HL-60/S4 (cell line): ENCODE measurements at regions not wholly inside any gene's neighbourhood (a gene's known extent, or its start where the extent isn't known, plus 50 kb on each side); places are given as distances from the start of the nearest gene placed in this dataset.

Experiments
- in situ Hi-C: fragments of 300-500 bp; cut with MboI; formaldehyde crosslinking; loops from 2 replicates; pipeline ENCODE4 v1.14.3; 2022; ENCODE audit warnings: low sequenced_read_pairs

DNA sequence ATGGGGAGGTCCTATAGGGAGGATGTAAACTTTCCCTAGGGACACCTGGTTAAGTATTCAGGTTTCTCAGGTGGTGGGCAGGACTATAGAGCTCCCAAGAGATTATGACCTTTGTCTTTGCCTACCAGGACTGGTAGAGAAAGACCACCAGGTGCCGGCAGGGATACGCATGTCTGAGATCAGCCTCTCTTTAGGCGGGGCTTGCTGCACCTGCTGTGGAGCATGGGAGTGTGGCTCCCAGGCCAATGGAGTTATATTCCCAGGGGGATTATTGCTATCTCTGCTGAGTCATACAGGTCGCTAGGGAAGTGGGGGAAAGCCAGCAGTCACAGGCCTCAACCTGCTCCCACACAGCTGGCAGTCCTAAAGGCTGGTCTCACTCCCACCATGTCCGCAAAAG, 280.5 kb upstream of the MMS22L start:
- in situ Hi-C loops = no loop called here

DNA sequence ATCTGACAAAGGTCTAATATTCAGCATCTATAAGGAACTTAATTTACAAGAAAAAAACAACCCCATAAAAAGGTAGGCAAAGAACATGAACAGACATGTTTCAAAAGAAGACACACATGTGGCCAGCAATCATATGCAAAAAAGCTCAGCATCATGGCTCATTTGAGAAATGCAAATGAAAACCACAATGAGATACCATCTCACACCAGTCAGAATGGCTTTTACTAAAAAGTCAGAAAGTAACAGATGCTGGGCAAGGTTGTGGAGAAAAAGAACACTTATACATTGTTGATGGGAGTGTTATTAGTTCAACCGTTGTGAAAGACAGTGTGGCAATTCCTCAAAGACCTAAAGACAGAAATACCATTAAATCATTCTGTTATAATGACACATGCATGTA, 289.9 kb upstream of the MMS22L start:
- in situ Hi-C loops = no loop called here

DNA sequence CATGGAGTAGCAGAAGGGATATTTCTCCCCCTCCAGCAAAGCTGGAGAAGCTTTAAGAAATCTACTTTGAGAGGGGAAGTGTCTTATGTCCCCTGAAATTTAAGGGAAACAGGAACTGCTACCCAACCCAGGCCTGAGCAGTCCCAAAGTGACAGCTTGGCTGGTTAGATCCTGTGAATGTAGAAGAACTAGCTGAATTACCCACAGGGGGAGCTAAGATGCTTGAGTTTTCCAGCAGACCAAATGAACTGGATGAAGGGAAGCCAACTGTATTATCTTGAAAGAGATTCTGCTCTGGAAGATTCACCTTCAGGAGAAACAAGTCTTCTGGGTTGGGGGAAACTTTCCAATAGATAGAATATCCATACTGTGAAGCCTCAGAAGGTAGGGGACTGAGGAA, 303.3 kb upstream of the MMS22L start:
- in situ Hi-C loops = no loop called here

DNA sequence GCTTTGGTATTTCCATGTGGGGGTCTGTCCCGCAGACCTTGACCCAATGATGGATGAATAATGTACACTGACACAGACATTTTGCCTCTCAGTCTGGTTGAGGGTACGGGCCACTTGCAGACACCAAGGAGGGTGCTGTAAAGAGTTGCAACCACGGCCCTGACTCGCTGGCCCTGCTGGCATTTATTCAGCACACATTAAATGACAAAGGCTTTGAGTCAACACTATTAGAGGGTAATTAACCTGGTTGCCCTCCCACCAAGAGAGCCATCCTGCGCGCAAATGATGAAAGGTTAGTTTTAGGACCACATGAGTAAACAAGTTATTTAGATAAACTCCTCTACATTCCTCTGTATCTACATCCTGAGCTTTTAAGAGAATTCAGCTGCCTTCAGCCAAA, 308.9 kb upstream of the MMS22L start:
- in situ Hi-C loops = no loop called here

DNA sequence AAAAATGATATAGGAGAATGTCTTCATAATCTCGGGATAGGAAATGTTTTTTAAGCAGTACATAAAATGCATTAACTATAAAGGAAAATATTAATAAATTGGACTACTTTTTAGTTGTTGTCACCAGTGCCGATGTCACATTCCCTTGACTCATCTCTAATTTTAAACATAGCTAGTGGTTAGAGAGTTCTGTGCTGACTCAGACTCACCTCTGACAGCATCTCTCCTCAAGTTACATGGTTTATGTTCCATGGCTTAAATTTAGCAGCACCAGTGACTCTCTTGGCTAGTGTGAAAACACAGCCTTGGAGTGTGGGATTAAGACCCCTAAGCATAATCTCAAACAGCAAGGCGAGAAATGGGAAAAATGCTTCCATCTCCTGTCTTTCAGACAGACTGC, 311.8 kb upstream of the MMS22L start:
- in situ Hi-C loops = no loop called here

DNA sequence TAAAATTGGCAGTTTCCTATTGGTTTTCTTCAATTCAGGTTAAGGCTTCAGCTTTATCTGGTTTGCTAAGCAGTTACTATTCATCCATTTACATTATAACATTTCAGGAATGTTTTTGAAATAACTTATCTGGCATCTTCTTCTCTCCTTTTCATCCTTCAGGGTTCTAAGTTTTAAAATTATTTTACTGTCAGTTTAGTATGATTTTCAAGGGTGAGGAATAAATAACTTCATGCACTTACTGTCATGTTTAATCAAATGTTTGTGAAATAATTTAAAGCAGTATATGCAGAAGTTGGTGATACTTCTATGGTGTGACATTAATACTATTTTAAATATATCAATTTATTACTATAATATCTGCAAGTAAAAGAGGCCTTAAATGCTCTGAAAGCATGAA, 338.1 kb upstream of the MMS22L start:
- in situ Hi-C loops = no loop called here

DNA sequence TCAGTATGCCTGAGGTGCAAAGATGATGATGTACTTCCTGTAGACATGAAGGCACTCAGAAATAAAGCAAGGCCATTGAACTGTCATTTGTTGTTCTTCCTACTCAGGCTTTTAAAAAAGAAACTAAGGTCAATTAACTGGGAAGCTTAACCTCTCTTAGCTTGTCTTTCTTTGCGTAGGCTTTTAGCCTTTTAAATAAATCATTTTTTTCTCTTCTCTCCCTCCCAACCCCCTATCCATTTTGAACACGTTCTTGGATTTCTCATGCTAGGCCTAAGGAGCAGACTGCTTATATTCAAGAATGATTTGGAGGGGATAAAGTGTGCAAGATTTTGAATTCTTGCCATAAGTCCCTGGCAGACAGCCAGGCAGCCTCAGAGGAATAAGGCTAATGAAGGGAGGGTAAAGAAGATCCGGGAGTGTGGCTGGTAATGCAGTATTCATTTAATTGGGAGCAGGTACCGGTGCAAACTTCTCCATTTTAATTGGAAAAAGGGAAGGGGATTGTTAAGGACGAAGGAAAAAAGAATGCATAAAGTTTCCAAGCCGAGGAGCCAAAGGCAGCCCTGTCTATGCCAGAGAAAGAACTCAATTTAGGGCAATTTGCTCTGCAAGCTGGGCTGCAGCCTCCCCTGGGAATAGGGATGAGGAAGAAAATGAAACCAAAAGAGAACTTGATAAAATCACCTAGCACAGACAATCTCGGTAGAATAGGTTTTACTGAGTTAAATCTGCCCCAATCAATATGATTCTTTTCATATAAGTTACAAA, 343.8 kb upstream of the MMS22L start:
- in situ Hi-C loops = no loop called here

DNA sequence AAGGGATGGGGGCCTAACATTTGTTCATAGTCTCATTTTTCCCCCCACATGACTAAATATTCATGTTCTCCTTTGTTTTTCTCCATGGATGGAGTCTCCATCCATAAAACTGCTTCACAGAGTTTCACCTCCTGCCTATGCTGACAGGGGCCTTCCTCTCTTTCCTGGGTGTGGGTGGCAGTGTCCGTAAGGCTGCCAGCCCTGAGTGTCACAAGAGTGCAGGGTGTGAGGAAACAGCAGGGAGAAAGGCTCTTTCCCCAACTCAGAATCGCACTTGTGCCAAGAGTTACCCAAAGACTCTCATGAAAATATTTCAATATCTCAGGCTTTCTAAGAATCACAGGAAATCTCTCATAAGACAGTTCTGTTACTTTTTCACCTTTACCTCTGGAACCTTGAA, 346.2 kb upstream of the MMS22L start:
- in situ Hi-C loops = no loop called here

DNA sequence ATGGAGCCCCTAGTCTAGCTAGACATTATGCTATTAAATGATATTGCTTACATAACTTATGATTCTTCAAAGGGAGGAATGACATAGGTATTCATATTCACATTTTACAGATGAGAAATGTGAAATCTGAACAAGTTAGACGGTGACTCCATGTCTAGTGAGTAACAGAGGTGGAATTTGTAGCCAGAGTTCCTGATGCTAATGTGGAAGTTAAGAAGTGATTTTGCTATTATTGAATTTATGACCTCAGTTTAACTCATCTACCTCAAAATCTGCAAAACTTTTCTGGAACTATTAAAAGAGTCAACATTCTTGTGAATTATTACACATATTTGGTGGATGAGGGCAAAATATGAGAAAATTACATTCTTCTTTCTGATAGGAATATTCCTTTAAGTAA, 347.6 kb upstream of the MMS22L start:
- in situ Hi-C loops = no loop called here

DNA sequence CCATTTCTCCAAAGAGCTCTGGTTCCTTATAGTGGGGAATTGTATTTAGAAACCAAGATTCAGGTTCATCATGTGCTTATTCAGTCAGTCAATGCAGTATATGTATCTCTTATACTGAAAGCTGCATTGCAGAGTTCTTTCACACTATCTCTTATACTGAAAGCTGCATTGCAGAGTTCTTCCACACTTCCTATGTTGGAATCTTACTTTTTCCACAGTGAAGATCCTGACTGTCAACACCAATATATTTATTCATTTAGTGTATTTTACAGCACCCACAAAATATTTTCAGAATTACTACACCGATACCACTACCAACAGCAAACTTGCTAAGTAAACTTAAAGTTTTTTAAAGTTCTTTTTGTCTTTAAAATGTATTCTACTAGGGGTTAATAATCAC, 349.3 kb upstream of the MMS22L start:
- in situ Hi-C loops = no loop called here

DNA sequence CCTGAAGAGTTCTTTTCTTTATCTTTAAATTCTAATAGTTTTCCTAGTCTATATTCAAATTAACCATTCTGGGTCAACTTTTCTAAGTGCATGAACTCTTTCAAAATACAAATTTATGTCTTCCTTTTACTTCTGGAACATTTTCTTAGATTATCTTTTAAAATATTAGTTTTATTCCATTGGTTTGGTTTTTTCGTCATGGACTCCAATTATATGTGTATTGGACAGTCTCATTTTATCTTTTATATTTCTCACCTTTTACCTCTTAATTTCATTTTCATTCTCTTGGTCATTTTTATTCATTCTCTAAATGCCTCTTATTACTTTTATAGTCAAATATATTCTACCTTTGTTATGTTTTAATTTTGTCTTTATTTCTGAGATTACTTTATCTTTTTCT, 356.7 kb upstream of the MMS22L start:
- in situ Hi-C loops = no loop called here

DNA sequence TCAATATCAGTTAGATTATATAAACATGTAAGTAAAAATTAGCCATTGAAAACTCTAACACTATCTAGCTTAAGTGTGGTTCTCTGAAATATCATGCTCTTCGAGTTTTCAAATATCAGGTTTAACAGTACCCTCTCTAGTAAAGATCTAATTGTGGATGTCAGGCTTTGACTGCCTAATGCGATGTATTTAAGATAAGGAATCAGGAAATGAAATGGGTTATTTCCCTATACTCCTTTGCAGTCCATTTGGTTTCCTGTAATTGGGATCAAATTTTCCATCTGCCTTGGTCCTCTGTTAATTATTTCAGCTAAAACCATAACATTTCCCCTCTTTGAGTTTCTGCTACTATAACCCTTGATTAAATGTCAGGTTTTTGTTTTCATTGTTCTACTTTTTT, 361.3 kb upstream of the MMS22L start:
- in situ Hi-C loops = no loop called here

DNA sequence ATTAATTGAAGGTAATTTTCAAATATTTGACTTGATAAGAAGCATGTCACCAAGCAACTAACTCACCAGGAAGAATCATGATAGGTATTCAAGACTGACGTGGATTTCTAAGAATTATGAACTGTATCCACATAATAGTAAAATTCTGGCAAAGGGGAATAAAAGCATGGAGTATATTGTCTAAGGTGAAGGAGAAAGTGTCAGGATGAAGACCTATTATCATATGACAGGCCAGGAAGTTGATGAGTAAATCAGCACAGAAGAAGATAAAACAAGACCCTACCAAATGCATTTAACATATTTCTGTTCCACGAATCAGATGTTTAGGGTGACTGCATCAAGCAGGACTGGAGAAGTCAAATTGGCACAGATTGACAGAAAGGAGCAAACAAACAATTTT, 362.7 kb upstream of the MMS22L start:
- in situ Hi-C loops = no loop called here

DNA sequence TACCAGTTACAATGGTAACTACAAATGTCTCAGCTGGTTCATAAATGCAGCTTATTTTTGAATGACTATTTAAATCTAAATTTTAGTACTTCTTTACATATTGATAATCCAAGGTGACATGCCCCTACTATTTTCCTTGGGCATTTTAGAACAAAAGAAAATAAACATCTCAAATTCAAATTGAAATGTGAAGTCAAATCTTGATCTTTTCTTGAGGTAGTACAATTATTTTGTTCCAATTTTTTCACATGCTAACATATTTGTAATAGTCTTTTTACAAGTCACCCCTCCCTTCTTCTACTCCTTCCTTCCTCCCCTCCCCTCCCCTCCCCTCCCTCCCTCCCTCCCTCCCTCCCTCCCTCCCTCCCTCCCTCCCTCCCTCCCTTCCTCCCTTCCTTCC, 370.1 kb upstream of the MMS22L start:
- in situ Hi-C loops = no loop called here

DNA sequence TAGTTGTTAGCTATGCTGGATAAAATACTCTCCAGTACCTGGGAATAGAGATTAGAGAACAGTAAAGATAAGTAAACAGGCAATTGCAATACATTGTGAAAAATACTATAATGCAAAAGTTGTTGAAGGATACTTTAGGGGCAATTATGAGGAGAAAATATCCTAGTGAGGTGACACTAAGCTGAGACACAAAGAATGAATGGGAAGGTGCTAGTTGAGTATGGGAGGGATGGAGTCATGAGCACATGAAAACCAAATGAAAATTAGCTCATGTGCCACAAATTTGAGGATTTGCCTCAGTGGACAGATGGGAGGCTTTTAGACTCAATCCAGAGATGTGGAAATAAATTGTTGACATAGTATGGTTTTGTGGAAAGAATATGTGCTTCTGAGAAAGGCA, 370.5 kb upstream of the MMS22L start:
- in situ Hi-C loops = no loop called here

DNA sequence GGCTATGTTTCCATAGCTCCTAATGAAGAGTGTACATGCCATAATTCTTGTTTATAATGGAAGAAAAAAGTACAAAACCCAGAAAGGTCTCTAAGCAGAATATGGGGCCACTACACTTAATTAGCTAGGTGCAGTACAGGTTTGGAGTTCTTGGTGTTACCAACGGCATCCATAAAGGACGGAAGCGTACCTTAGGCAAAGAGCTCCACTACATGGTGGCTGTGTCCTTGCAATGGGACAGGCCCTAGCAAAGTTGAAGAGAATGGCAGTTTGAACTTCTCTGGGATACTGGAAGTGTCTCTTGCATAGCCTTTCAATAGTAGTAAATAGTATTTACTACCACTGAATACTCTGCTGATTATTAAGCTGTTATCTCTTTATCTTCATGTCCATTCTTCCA, 371.7 kb upstream of the MMS22L start:
- in situ Hi-C loops = no loop called here

DNA sequence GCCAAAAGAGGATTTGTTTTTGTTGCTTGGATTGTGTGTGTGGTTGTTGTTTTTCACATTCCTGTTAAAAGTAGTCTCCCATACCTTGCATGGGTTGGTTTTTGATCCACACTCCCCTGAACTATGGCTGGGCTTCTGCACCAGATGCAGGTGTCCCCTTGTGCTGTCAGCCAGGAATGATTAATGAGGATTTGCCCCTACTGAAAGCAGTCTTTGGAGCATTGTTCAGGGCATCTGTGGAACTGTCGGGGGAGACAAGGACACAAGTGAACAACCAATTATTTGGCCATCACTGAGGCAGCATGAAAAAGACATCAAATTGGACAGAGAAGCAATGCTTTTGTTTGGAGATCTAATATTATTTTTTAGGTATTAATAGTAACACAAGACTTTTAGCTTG, 373.2 kb upstream of the MMS22L start:
- in situ Hi-C loops = no loop called here

DNA sequence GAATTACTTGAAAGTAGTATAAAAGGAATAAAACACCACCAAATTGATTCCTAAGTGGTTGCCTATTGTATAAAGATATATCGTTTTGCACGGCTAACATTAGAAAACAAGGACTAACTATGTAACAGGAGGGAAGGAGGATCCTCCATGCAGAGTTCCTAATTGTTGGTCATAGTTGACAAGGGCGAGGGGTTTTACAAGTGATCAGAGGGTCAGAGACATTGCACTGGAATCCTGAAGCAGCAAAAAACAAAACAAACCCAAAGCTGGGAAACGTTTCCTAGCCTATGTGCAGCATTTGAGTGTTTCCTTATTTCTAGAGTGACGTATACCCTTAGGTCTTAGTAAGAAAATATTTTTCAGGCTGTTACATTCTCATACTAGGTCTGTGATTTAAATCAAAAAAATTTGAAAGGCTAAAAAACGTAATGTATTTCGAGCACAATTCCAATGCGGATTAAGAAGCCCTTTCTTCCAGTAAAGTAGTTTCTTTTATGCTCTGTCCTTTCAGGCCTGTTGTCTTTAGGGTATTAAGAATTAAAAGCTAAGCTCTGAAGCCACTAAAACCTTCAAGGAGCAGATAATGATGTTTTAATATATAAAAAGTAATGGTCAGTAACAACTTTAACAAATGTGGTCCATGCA, 373.8 kb upstream of the MMS22L start:
- in situ Hi-C loops = no loop called here

DNA sequence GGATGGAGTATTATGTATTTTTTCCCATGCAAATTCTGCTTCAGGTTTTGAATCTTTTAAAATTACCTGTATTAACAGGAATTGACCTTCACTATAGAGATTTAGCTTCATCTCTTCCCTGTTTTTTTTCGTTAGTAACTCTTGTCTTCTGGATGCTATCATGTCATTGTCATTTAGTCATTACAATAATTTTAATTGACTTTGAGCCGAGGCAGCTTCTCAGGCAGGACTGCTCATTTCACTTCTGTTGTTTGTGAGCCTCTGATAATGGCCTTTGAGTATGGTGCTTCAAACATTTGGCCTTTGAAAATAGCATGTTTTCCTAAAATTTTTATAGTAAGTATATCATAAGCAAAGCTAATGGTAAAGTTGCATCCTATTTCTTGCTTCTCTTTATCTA, 375.1 kb upstream of the MMS22L start:
- in situ Hi-C loops = no loop called here

DNA sequence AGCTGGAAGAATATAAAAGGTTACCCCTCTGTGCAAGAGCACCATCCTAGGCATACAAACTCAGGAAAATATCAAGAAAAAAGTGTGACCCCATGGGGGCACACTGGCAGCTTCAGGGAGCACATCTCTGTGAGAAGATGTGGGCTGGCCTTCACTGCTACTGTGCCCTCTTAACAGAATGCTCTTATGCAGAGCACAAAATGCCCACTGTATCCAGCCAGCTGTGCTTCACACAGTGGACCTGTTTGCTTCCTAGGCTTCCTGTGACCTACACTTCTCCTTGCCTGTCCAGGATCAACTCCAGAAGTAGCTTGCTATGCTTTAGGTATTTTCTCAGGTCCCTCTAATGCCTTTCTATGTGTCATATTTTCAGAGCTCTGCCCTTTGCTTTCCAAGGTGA, 380.2 kb upstream of the MMS22L start:
- in situ Hi-C loops = no loop called here

DNA sequence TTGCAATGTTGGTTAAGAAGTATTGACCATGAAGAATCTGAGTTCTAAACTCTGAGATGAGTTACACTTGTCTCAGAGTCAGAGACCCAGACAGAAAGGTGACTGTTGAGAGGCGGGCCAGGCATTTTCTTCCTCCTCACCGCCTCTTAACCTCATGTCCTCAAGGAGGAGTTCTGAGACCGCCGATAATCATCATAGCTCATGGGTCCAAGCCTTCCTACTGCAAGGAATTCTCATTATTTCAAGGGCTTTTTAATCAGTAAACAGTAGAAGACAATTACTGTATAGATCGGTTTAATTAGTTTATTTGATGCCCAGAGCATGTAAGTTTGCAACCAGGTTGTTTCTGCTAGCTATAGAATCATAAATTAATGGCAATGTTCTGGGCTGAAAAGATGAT, 382.4 kb upstream of the MMS22L start:
- in situ Hi-C loops = no loop called here

DNA sequence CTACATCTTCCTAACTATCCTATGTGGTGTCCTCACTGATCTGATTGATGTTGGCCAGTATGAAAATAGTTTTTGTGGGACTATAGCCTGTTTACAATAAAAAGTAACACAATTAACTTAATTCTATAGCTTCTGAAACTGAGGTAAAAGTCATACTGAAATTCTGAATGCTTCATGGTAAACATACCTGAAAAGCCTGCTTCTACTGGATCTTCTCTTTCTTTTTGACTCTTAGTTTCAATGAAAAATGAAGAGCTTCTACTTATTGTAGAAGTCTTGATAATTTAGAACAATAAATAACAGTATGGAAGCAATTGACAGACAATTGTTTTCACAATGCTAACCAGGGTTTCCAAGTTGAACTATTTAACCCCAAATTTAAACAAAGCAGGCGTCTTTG, 383.9 kb upstream of the MMS22L start:
- in situ Hi-C loops = no loop called here

DNA sequence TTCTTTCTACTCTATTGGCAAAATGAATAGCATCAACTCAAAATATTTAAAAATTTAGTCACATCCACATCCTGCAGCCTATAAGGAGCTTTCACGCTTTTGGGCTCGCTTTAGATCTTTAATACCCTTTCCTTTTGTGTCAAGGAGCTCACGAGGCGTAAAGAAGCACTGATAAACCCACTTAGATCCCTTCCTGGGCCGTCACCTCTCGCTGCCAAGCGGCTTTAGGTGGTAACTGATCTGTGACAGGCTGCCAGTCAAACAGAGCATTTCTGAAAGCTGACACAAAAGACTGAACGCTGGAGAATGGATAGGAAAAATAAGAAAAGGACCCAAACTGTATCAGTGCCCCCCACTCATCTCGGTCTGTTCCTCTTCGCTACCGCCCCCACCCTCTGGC, 385.7 kb upstream of the MMS22L start:
- in situ Hi-C loops = no loop called here
